ENCODE measurements at regions not wholly inside any gene's neighbourhood (a gene's known extent, or its start where the extent isn't known, plus 50 kb on each side); places are given as distances from the start of the nearest gene placed in this dataset.

DNA sequence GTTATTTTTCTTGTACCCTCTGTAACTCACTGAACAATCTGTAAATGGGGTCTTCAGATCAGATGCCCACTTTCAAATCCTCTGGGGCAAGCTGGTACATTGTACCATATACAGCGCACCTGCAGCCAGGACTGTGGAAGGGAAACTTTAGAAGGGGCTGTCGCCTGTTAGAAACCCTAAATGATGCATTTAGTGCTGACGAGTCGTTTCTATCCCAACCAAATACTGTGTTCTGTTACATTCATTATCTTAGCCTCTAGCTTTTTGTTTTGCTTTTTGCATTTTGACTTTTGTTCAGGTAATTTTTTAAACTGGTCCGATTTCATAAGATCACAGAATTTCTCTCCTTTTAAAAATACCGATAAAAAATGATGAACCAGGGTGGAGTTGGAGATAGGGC, 66.4 kb upstream of the AGA start:
- ChIA-PET POLR2A (no interaction called here), CTCF (interaction anchor here (1.0 kb wide), 1 partner anchor 11 kb away, joined by 3 read pairs; no protein-coding TSS in a partner anchor)
- intact Hi-C loops (cut with micrococcal nuclease) = no loop called here
- no peak for DNase-seq (ENCODE audit: unreplicated experiment)
- Mint-ChIP-seq H3K4me3 (ENCODE audit: unreplicated experiment) (no peak overlapping the region), H3K9me3 (ENCODE audit: unreplicated experiment) (no peaks in the 10 kb centered on the region), H3K36me3 (ENCODE audit: insufficient read depth, unreplicated experiment) (no peaks in the 10 kb centered on the region), H3K27ac (ENCODE audit: low read depth, unreplicated experiment) (no peak overlapping the region), H3K4me1 (ENCODE audit: insufficient read depth, unreplicated experiment) (no peaks in the 10 kb centered on the region), H3K27me3 (ENCODE audit: insufficient read depth, unreplicated experiment) (no peaks in the 10 kb centered on the region)
- TF ChIP-seq, protein P1, sequence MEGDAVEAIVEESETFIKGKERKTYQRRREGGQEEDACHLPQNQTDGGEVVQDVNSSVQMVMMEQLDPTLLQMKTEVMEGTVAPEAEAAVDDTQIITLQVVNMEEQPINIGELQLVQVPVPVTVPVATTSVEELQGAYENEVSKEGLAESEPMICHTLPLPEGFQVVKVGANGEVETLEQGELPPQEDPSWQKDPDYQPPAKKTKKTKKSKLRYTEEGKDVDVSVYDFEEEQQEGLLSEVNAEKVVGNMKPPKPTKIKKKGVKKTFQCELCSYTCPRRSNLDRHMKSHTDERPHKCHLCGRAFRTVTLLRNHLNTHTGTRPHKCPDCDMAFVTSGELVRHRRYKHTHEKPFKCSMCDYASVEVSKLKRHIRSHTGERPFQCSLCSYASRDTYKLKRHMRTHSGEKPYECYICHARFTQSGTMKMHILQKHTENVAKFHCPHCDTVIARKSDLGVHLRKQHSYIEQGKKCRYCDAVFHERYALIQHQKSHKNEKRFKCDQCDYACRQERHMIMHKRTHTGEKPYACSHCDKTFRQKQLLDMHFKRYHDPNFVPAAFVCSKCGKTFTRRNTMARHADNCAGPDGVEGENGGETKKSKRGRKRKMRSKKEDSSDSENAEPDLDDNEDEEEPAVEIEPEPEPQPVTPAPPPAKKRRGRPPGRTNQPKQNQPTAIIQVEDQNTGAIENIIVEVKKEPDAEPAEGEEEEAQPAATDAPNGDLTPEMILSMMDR (IDR thresholded peaks at IDR 0.05; ENCODE audit: unreplicated experiment) = no peak
- no TSS peak for BruUV-seq (replicated peaks)

DNA sequence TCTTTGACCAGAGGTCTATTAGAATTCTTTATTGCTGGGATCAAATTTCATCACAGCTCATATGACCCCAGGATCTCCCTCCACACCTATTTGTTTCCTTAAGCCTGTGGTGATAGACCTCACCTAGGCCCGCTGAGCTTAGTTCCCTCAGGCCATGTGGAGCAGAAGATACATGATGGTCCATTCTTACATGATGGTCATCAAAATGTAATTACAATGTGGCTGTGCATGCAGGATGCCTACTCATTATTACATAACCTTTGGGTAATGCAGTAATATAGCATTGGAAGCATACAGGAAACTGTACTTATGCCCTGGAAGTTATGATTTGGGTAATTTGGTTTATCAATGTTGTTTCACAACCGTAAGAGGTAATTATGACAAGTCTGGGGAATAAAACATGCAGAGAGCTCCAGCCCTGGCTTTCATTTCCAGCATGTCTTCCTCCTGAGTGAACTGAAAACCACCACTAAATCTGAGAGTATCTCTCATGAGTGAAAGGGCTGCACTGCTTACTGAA, 67.0 kb upstream of the AGA start:
- Mint-ChIP-seq H3K36me3 (ENCODE audit: insufficient read depth, unreplicated experiment) (no peaks in the 10 kb centered on the region), H3K9me3 (ENCODE audit: unreplicated experiment) (no peaks in the 10 kb centered on the region), H3K27ac (ENCODE audit: low read depth, unreplicated experiment) (no peak overlapping the region), H3K27me3 (ENCODE audit: insufficient read depth, unreplicated experiment) (no peaks in the 10 kb centered on the region), H3K4me3 (ENCODE audit: unreplicated experiment) (no peak overlapping the region), H3K4me1 (ENCODE audit: insufficient read depth, unreplicated experiment) (no peaks in the 10 kb centered on the region)
- ChIA-PET CTCF (interaction anchor here (0.7 to 1.0 kb wide), 2 partner anchors 11 to 30 kb away, joined by 3 read pairs; no protein-coding TSS in a partner anchor), POLR2A (no interaction called here)
- DNase-seq (ENCODE audit: unreplicated experiment) = no peak
- BruUV-seq (replicated peaks) = no TSS peak
- intact Hi-C loops (cut with micrococcal nuclease) = no loop called here
- TF ChIP-seq, protein P1 (IDR thresholded peaks at IDR 0.05; ENCODE audit: unreplicated experiment) = no peak

DNA sequence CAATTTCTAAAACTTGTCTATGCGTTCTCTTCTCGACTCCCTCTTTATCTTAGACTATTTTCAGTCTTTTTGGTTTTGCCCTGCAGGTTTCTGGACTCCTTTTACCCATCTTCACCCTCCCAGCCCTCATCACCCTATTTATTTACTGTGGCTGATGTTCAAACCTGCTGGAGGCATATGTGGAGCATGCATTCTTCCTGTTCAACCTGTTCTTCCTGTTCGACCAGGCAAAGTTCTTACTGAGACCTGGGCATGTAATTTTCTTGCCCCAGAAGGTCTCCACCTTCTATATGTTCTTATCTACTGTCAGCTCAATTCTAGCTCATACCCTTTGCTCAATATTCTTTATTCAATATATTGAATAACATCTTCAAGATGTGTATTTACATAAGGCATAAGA, 69.4 kb upstream of the AGA start:
- H3K9me3 Mint-ChIP-seq (ENCODE audit: unreplicated experiment) = no peaks in the 10 kb centered on the region
- BruUV-seq (replicated peaks) = no TSS peak
- intact Hi-C loops (cut with micrococcal nuclease) = no loop called here
- no peaks in the 10 kb centered on the region for H3K4me1 Mint-ChIP-seq (ENCODE audit: insufficient read depth, unreplicated experiment)
- DNase-seq (ENCODE audit: unreplicated experiment) = no peak
- no peaks in the 10 kb centered on the region for H3K27me3 Mint-ChIP-seq (ENCODE audit: insufficient read depth, unreplicated experiment)
- ChIA-PET CTCF (no interaction called here), POLR2A (interaction anchor here (1.0 kb wide), 1 partner anchor 307 kb away, joined by 3 read pairs; no protein-coding TSS in a partner anchor)
- H3K27ac Mint-ChIP-seq (ENCODE audit: low read depth, unreplicated experiment) = no peak overlapping the region
- TF ChIP-seq, protein P1 (IDR thresholded peaks at IDR 0.05; ENCODE audit: unreplicated experiment) = no peak
- H3K36me3 Mint-ChIP-seq (ENCODE audit: insufficient read depth, unreplicated experiment) = no peaks in the 10 kb centered on the region
- no peak overlapping the region for H3K4me3 Mint-ChIP-seq (ENCODE audit: unreplicated experiment)

DNA sequence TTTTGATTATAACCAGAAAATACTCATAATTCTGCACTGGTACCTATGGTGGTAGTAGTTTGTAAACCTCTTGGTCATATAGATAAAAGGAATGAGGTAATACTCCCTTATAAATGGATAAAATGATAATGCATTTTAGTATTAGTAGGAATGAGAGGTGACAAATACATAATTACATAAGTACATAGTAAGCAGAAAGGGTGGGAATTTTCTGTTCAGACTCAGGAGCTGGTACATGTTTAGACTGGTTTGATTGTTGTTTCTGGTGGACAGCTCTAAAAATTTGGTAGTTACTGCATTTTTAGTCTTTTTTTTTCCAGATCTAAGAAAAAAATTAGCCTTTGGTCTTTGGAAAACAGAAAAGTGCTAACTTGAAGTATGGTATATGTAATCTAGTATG, 70.4 kb upstream of the AGA start:
- POLR2A ChIA-PET = no interaction called here
- Mint-ChIP-seq H3K9me3 (ENCODE audit: unreplicated experiment) (no peaks in the 10 kb centered on the region), H3K27me3 (ENCODE audit: insufficient read depth, unreplicated experiment) (no peaks in the 10 kb centered on the region), H3K4me3 (ENCODE audit: unreplicated experiment) (no peak overlapping the region), H3K4me1 (ENCODE audit: insufficient read depth, unreplicated experiment) (no peaks in the 10 kb centered on the region), H3K36me3 (ENCODE audit: insufficient read depth, unreplicated experiment) (no peaks in the 10 kb centered on the region), H3K27ac (ENCODE audit: low read depth, unreplicated experiment) (no peak overlapping the region)
- TF ChIP-seq, protein P1 (IDR thresholded peaks at IDR 0.05; ENCODE audit: unreplicated experiment) = no peak
- DNase-seq (ENCODE audit: unreplicated experiment) = no peak
- BruUV-seq (replicated peaks) = no TSS peak
- intact Hi-C loops (cut with micrococcal nuclease) = no loop called here
- CTCF ChIA-PET = interaction anchor here (0.6 kb wide), 1 partner anchor 1053 kb away, joined by 3 read pairs; no protein-coding TSS in a partner anchor
